AG09309 (cell line): ENCODE measurements at regions not wholly inside any gene's neighbourhood (a gene's known extent, or its start where the extent isn't known, plus 50 kb on each side); places are given as distances from the start of the nearest gene placed in this dataset.

Source experiments
- DNase-seq: peaks from one replicate; pipeline ENCODE4 v3.0.0-alpha.2; 2010; ENCODE audit warnings: low read depth
- H3K4me3 ChIP-seq: 2 replicates; pipeline ENCODE4 v1.5.1; 2011; ENCODE audit warnings: mild to moderate bottlenecking, low read depth, low read length, moderate library complexity; ENCODE audit not compliant: control insufficient read depth
- CTCF ChIP-seq: IDR thresholded peaks from 2 replicates; pipeline ENCODE4 v1.5.1; 2011; ENCODE audit warnings: mild to moderate bottlenecking, low read depth, low read length, inconsistent platforms; ENCODE audit not compliant: insufficient read depth, control insufficient read depth; ENCODE audit errors: missing control alignments

- no peak overlapping the region for H3K4me3 ChIP-seq
- DNase-seq = no peak
- TF ChIP-seq CTCF = no peak
Observed at GRCh38 chr2:120863661-120864320, 128.1 kb downstream of the GLI2 start.

GRCh38 chr2:120864981-120865380 is 129.3 kb downstream of the GLI2 start:
- TF ChIP-seq CTCF = no peak
- no peak overlapping the region for H3K4me3 ChIP-seq
- DNase-seq = no peak

- no peak for TF ChIP-seq CTCF
Observed at GRCh38 chr2:120865656-120866055, 130.0 kb downstream of the GLI2 start.

GRCh38 chr2:120866071-120866470 is 130.4 kb downstream of the GLI2 start:
- DNase-seq = no peak
- no peak for TF ChIP-seq CTCF
- no peak overlapping the region for H3K4me3 ChIP-seq

More at GRCh38 chr2:120865656-120866055, 130.0 kb downstream of the GLI2 start:
- H3K4me3 ChIP-seq = no peak overlapping the region
- no peak for DNase-seq

- peak overlapping the region; percentile 40 for H3K4me3 ChIP-seq
- no peak for TF ChIP-seq CTCF
- DNase-seq = no peak
Observed at GRCh38 chr2:120866483-120867140, 130.9 kb downstream of the GLI2 start.

GRCh38 chr2:120867290-120868241 is 131.9 kb downstream of the GLI2 start:
- H3K4me3 ChIP-seq = peak overlapping the region; percentile 53
- no peak for TF ChIP-seq CTCF
- DNase-seq = no peak
